ENCODE measurements at regions not wholly inside any gene's neighbourhood (a gene's known extent, or its start where the extent isn't known, plus 50 kb on each side); places are given as distances from the start of the nearest gene placed in this dataset.
"Not testable (repeated sequence)": the region's sequence is repeated elsewhere in the genome, so short reads cannot be mapped to it uniquely, and the experiment has no call there.

DNA sequence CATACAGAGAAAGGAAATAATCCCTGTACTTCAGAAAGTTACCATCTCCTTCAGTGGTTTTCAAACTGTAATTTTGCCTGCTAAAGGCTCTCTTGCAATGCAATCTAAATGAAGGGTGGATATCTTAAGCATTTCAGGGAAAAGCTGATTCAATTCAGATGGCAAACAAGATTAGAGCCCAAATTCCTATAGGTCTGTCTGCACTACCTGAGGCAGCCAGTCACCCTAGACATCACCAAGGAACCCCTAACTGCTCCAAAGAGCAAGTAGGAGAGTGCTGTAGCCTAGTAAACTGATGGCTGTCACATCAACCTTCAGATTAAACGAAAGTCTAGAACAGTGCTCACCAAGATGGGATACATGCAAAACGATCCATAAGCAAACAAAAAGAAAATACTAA lies 138.0 kb upstream of the ANK3 start:
- Histone ChIP-seq H3K27ac (ENCODE audit: low read depth in 1 of 2, low read length in 1 of 2) (no peak overlapping the region), H3K36me3 (ENCODE audit: control insufficient read depth in 2 of 2, insufficient read depth in 2 of 2, low read length in 1 of 2) (no peaks in the 10 kb centered on the region), H3K27me3 (ENCODE audit: control insufficient read depth in 2 of 2, insufficient read depth in 1 of 2, low read length in 1 of 2) (no peaks in the 10 kb centered on the region), H3K4me1 (ENCODE audit: control insufficient read depth in 2 of 2, insufficient read depth in 2 of 2, low read length in 2 of 2) (no peaks in the 10 kb centered on the region), H3K9me3 (ENCODE audit: control insufficient read depth in 2 of 2, insufficient read depth in 1 of 2, low read length in 1 of 2) (no peaks in the 10 kb centered on the region), H3K4me3 (ENCODE audit: low read length in 2 of 2) (no peak overlapping the region)
- 97% methylated on average over 2 of the region's 2 CpGs for WGBS
- DNase-seq (ENCODE audit: low read depth in 6 of 9, low spot score in 9 of 9): no peak

DNA sequence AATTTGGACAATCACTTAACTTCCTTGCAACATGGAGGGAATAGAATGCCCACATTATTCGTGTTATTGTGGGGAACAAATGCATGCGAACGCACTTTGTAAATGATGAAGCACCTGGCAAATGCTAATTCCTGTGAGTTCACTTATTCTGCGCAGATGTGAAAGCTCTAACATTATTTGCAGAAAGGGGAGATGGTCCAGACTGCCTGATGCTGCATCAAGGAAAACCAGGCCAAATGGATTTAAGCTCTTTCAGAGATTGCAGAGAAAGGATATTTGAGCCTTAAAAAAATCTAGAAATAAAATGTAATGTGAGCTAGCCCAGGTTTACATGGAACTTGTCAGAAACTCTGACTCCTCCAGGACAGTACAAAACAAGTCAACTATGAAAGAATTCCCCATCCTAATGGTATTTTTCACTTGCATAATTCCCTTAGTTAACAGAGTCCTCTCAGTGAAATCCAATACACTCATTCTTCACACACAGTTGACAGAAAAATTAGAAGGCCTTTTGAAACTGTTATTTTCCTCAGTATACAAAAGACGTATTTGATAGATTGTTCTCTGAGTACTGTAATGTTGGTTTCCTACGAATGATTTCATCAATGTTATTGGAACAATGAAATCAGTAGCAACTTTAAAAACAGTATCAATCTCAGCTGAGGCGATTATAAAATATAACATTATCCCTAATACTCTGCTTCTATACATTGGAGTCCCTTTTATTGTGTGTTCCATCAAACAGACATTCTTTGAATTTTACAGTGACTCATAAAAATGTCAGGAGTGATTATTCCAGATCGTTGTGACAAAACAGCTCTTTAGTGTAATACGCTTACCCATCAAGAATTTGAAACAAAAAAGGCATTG lies 136.3 kb upstream of the ANK3 start:
- Histone ChIP-seq H3K27ac (ENCODE audit: low read depth in 1 of 2, low read length in 1 of 2) (no peak overlapping the region), H3K4me1 (ENCODE audit: control insufficient read depth in 2 of 2, insufficient read depth in 2 of 2, low read length in 2 of 2) (no peaks in the 10 kb centered on the region), H3K4me3 (ENCODE audit: low read length in 2 of 2) (no peak overlapping the region), H3K36me3 (ENCODE audit: control insufficient read depth in 2 of 2, insufficient read depth in 2 of 2, low read length in 1 of 2) (no peaks in the 10 kb centered on the region), H3K27me3 (ENCODE audit: control insufficient read depth in 2 of 2, insufficient read depth in 1 of 2, low read length in 1 of 2) (no peaks in the 10 kb centered on the region), H3K9me3 (ENCODE audit: control insufficient read depth in 2 of 2, insufficient read depth in 1 of 2, low read length in 1 of 2) (no peaks in the 10 kb centered on the region)
- DNase-seq (ENCODE audit: low read depth in 6 of 9, low spot score in 9 of 9): peak in 1 of 9 donors; percentile 10
- WGBS: 86% methylated on average over 9 of the region's 9 CpGs

DNA sequence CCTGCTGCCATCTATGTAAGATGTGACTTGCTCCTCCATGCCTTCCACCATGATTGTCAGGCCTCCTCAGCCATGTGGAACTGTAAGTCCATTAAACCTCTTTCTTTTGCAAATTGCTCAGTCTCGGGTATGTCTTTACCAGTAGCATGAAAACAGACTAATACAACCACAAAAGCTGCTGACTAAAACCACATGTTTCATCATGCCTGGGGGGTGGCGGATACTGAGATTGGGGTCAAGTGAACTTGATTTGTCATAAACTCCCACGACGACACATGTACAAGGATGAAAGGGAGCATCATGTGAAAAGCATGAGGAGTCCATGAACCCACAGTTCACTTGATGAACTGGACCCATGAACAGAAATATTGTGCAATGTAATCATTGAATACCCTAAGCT lies 134.9 kb upstream of the ANK3 start:
- H3K27me3 ChIP-seq (ENCODE audit: control insufficient read depth in 2 of 2, insufficient read depth in 1 of 2, low read length in 1 of 2): no peaks in the 10 kb centered on the region
- 97% methylated on average over 4 of the region's 4 CpGs for WGBS
- no peak overlapping the region for H3K4me3 ChIP-seq (ENCODE audit: low read length in 2 of 2)
- no peak overlapping the region for H3K27ac ChIP-seq (ENCODE audit: low read depth in 1 of 2, low read length in 1 of 2)
- no peaks in the 10 kb centered on the region for H3K9me3 ChIP-seq (ENCODE audit: control insufficient read depth in 2 of 2, insufficient read depth in 1 of 2, low read length in 1 of 2)
- H3K4me1 ChIP-seq (ENCODE audit: control insufficient read depth in 2 of 2, insufficient read depth in 2 of 2, low read length in 2 of 2): no peaks in the 10 kb centered on the region
- no peak for DNase-seq (ENCODE audit: low read depth in 6 of 9, low spot score in 9 of 9)
- no peaks in the 10 kb centered on the region for H3K36me3 ChIP-seq (ENCODE audit: control insufficient read depth in 2 of 2, insufficient read depth in 2 of 2, low read length in 1 of 2)

DNA sequence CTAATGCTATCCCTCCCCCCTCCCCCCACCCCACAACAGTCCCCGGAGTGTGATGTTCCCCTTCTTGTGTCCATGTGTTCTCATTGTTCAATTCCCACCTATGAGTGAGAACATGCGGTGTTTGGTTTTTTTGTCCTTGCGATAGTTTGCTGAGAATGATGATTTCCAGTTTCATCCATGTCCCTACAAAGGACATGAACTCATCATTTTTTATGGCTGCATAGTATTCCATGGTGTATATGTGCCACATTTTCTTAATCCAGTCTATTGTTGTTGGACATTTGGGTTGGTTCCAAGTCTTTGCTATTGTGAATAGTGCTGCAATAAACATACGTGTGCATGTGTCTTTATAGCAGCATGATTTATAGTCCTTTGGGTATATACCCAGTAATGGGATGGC lies 133.7 kb upstream of the ANK3 start:
- not testable (repeated sequence) for H3K27me3 ChIP-seq (ENCODE audit: control insufficient read depth in 2 of 2, insufficient read depth in 1 of 2, low read length in 1 of 2); DNase-seq (ENCODE audit: low read depth in 6 of 9, low spot score in 9 of 9); H3K36me3 ChIP-seq (ENCODE audit: control insufficient read depth in 2 of 2, insufficient read depth in 2 of 2, low read length in 1 of 2); H3K4me3 ChIP-seq (ENCODE audit: low read length in 2 of 2); H3K27ac ChIP-seq (ENCODE audit: low read depth in 1 of 2, low read length in 1 of 2); H3K4me1 ChIP-seq (ENCODE audit: control insufficient read depth in 2 of 2, insufficient read depth in 2 of 2, low read length in 2 of 2); H3K9me3 ChIP-seq (ENCODE audit: control insufficient read depth in 2 of 2, insufficient read depth in 1 of 2, low read length in 1 of 2)
- 100% methylated on average over 1 of the region's 4 CpGs for WGBS

DNA sequence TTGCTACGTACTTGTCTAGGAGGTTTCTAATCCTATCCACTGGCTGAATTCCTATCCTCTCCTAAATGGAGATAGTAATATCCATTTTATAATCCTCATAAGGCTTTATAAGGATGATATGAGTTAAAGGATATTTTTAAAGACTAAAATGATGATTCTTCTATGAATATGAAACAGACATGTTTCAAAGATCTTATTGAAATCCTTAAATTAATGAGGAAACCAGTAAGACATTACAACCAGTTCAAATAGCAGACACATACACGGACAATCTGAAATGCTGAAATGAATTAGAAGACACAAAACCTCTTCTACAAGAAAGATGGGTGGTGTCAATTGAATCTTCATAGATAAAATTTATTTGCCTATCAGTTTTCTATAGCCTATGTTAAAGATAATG lies 132.9 kb upstream of the ANK3 start:
- Histone ChIP-seq H3K27ac (ENCODE audit: low read depth in 1 of 2, low read length in 1 of 2) (no peak overlapping the region), H3K4me3 (ENCODE audit: low read length in 2 of 2) (no peak overlapping the region), H3K27me3 (ENCODE audit: control insufficient read depth in 2 of 2, insufficient read depth in 1 of 2, low read length in 1 of 2) (no peaks in the 10 kb centered on the region), H3K9me3 (ENCODE audit: control insufficient read depth in 2 of 2, insufficient read depth in 1 of 2, low read length in 1 of 2) (no peaks in the 10 kb centered on the region), H3K36me3 (ENCODE audit: control insufficient read depth in 2 of 2, insufficient read depth in 2 of 2, low read length in 1 of 2) (no peaks in the 10 kb centered on the region), H3K4me1 (ENCODE audit: control insufficient read depth in 2 of 2, insufficient read depth in 2 of 2, low read length in 2 of 2) (no peaks in the 10 kb centered on the region)
- no peak for DNase-seq (ENCODE audit: low read depth in 6 of 9, low spot score in 9 of 9)
- 97% methylated on average over 2 of the region's 2 CpGs for WGBS

DNA sequence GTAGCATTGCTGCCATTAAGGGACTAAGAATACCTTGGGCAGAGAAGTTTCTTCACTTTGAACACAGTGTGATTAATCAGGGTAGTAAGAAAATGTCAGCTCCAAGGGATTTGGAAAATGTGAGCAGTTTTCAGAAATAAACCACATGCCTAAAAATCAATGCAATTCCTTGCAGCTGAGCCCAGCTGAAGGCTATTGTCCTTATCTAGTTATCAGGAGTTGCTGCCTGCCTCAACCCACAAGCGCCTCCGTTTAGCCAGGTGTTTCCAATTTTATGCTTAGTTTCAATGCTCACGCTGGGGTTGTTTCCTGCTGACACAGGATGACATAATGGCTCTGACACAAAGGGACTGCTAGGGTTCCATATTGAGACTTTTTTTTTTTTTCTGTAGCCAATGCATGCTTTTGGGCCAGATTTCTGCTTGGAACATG lies 132.3 kb upstream of the ANK3 start:
- H3K27me3 ChIP-seq (ENCODE audit: control insufficient read depth in 2 of 2, insufficient read depth in 1 of 2, low read length in 1 of 2): no peaks in the 10 kb centered on the region
- H3K4me3 ChIP-seq (ENCODE audit: low read length in 2 of 2): no peak overlapping the region
- DNase-seq (ENCODE audit: low read depth in 6 of 9, low spot score in 9 of 9): peak in 2 of 9 donors; percentile 14 to 22
- 13% methylated on average over 3 of the region's 3 CpGs for WGBS
- H3K9me3 ChIP-seq (ENCODE audit: control insufficient read depth in 2 of 2, insufficient read depth in 1 of 2, low read length in 1 of 2): no peaks in the 10 kb centered on the region
- H3K36me3 ChIP-seq (ENCODE audit: control insufficient read depth in 2 of 2, insufficient read depth in 2 of 2, low read length in 1 of 2): no peaks in the 10 kb centered on the region
- H3K27ac ChIP-seq (ENCODE audit: low read depth in 1 of 2, low read length in 1 of 2): no peak overlapping the region
- H3K4me1 ChIP-seq (ENCODE audit: control insufficient read depth in 2 of 2, insufficient read depth in 2 of 2, low read length in 2 of 2): no peaks in the 10 kb centered on the region

DNA sequence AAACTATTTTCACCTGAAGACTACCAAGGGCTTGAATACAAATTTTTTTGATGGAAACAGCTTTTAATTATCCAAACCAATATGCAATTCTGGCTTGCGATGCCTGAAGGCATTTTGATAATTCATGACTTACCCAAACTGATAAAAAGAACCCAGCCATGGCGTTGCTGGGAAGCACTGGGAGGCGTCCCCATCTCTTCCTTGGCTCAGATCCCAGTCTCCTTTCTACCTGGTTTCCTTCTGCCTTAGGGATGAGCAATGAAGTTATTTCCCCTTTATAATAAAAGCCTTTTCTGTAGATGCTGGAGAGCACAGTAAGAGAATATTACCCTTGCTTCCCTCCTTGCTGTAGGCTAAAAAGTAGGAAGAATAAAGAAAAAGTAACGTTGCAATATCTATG lies 129.1 kb upstream of the ANK3 start:
- 94% methylated on average over 4 of the region's 4 CpGs for WGBS
- Histone ChIP-seq H3K27me3 (ENCODE audit: control insufficient read depth in 2 of 2, insufficient read depth in 1 of 2, low read length in 1 of 2) (no peaks in the 10 kb centered on the region), H3K9me3 (ENCODE audit: control insufficient read depth in 2 of 2, insufficient read depth in 1 of 2, low read length in 1 of 2) (no peaks in the 10 kb centered on the region), H3K4me1 (ENCODE audit: control insufficient read depth in 2 of 2, insufficient read depth in 2 of 2, low read length in 2 of 2) (no peaks in the 10 kb centered on the region), H3K36me3 (ENCODE audit: control insufficient read depth in 2 of 2, insufficient read depth in 2 of 2, low read length in 1 of 2) (no peaks in the 10 kb centered on the region), H3K27ac (ENCODE audit: low read depth in 1 of 2, low read length in 1 of 2) (no peak overlapping the region), H3K4me3 (ENCODE audit: low read length in 2 of 2) (no peak overlapping the region)
- no peak for DNase-seq (ENCODE audit: low read depth in 6 of 9, low spot score in 9 of 9)

DNA sequence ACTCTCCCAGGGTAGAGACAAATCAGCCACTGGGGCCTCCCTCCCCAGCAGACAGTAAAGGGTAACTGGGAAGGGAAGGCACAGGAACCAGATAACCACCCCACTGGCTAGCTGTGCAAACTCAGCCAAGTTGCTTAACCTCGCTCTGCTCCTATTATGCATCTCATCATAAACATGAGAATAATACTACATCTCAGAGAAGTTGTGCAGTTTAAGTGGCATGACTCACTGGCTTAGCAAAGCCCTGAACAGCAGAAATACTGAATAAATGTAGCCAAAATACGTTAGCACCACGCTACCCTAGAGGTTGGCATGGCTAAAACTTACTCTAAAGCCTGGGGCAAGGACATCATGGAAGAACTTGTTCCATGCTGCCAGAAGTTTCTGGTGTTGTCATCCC lies 128.1 kb upstream of the ANK3 start:
- Histone ChIP-seq H3K36me3 (ENCODE audit: control insufficient read depth in 2 of 2, insufficient read depth in 2 of 2, low read length in 1 of 2) (no peaks in the 10 kb centered on the region), H3K4me3 (ENCODE audit: low read length in 2 of 2) (no peak overlapping the region), H3K4me1 (ENCODE audit: control insufficient read depth in 2 of 2, insufficient read depth in 2 of 2, low read length in 2 of 2) (no peaks in the 10 kb centered on the region), H3K27ac (ENCODE audit: low read depth in 1 of 2, low read length in 1 of 2) (no peak overlapping the region), H3K27me3 (ENCODE audit: control insufficient read depth in 2 of 2, insufficient read depth in 1 of 2, low read length in 1 of 2) (no peaks in the 10 kb centered on the region), H3K9me3 (ENCODE audit: control insufficient read depth in 2 of 2, insufficient read depth in 1 of 2, low read length in 1 of 2) (no peaks in the 10 kb centered on the region)
- no peak for DNase-seq (ENCODE audit: low read depth in 6 of 9, low spot score in 9 of 9)
- WGBS: 94% methylated on average over 3 of the region's 3 CpGs

DNA sequence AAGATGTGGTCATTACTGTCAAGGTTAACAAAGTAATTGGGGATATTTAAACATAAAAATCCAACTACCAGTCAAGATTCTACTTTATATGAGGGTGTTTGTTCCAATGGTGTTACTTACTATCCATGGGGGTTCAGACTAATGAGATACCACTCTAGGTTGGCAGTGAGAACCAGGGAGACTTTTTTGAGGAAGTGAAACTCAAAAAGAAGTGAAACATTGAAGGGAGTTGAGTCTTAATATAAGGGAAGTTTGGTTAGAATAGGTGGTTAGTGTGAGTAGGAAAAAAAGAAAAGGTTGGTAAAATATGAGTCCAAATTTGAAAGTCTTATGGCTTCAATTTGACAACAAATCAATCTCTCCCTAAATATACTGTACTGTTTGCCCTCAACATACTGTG lies 123.6 kb upstream of the ANK3 start:
- no peaks in the 10 kb centered on the region for H3K36me3 ChIP-seq (ENCODE audit: control insufficient read depth in 2 of 2, insufficient read depth in 2 of 2, low read length in 1 of 2)
- H3K4me3 ChIP-seq (ENCODE audit: low read length in 2 of 2): no peak overlapping the region
- no peak for DNase-seq (ENCODE audit: low read depth in 6 of 9, low spot score in 9 of 9)
- H3K9me3 ChIP-seq (ENCODE audit: control insufficient read depth in 2 of 2, insufficient read depth in 1 of 2, low read length in 1 of 2): no peaks in the 10 kb centered on the region
- no peaks in the 10 kb centered on the region for H3K4me1 ChIP-seq (ENCODE audit: control insufficient read depth in 2 of 2, insufficient read depth in 2 of 2, low read length in 2 of 2)
- H3K27ac ChIP-seq (ENCODE audit: low read depth in 1 of 2, low read length in 1 of 2): no peak overlapping the region
- no peaks in the 10 kb centered on the region for H3K27me3 ChIP-seq (ENCODE audit: control insufficient read depth in 2 of 2, insufficient read depth in 1 of 2, low read length in 1 of 2)

Measured in thymus (tissue), 11 donors.